ENCODE measurements at regions not wholly inside any gene's neighbourhood (a gene's known extent, or its start where the extent isn't known, plus 50 kb on each side); places are given as distances from the start of the nearest gene placed in this dataset.
"Not testable (repeated sequence)": the region's sequence is repeated elsewhere in the genome, so short reads cannot be mapped to it uniquely, and the experiment has no call there.

- FAIRE-seq, result no peak
- H3K27me3 ChIP-seq (ENCODE audit: control insufficient read depth, insufficient read depth, low read length), result no peaks in the 10 kb centered on the region
- no peaks in the 10 kb centered on the region for H3K36me3 ChIP-seq (ENCODE audit: control insufficient read depth, insufficient read depth, low read length)
- DNase-seq (ENCODE audit: low read depth), result peak; percentile 32
- TF ChIP-seq, protein P1, sequence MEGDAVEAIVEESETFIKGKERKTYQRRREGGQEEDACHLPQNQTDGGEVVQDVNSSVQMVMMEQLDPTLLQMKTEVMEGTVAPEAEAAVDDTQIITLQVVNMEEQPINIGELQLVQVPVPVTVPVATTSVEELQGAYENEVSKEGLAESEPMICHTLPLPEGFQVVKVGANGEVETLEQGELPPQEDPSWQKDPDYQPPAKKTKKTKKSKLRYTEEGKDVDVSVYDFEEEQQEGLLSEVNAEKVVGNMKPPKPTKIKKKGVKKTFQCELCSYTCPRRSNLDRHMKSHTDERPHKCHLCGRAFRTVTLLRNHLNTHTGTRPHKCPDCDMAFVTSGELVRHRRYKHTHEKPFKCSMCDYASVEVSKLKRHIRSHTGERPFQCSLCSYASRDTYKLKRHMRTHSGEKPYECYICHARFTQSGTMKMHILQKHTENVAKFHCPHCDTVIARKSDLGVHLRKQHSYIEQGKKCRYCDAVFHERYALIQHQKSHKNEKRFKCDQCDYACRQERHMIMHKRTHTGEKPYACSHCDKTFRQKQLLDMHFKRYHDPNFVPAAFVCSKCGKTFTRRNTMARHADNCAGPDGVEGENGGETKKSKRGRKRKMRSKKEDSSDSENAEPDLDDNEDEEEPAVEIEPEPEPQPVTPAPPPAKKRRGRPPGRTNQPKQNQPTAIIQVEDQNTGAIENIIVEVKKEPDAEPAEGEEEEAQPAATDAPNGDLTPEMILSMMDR (IDR thresholded peaks at IDR 0.05; ENCODE audit: insufficient read depth, low read length, severe bottlenecking), result no peak
- no peak overlapping the region for H3K4me3 ChIP-seq (ENCODE audit: low read depth, low read length)
Measured at GRCh38 chr9:97794666-97795065, 58.4 kb upstream of the FOXE1 start.

DNA sequence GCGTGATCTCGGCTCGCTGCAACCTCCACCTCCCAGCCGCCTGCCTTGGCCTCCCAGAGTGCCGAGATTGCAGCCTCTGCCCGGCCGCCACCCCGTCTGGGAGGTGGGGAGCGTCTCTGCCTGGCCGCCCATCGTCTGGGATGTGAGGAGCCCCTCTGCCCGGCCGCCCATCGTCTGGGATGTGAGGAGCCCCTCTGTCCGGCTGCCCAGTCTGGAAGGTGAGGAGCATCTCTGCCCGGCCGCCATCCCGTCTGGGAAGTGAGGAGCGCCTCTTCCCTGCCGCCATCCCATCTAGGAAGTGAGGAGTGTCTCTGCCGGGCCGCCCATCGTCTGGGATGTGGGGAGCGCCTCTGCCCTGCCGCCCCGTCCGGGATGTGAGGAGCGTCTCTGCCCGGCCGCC lies 56.9 kb upstream of the FOXE1 start:
- H3K36me3 ChIP-seq (ENCODE audit: control insufficient read depth, insufficient read depth, low read length); DNase-seq (ENCODE audit: low read depth); FAIRE-seq; H3K4me3 ChIP-seq (ENCODE audit: low read depth, low read length); H3K27me3 ChIP-seq (ENCODE audit: control insufficient read depth, insufficient read depth, low read length): not testable (repeated sequence)

DNA sequence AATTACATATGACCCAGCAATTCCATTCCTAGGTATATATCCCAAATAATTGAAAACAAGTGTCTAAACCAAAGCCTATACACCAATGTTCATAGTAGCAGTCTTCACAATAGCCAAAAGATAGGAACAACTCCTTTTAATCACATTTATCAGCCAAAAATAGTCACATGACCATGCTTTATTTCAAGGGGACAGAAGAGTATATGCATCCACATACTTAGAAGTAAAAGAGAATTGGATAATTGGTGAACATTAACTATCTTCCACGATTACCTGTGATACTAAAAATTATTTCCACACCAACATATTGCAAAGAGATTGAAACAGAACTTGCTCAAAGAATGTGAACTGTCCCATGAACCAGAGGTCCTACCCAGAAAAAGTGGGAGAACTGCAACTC lies 51.8 kb upstream of the FOXE1 start:
- DNase-seq (ENCODE audit: low read depth) (no peak), FAIRE-seq (no peak)
- Histone ChIP-seq H3K36me3 (ENCODE audit: control insufficient read depth, insufficient read depth, low read length) (no peaks in the 10 kb centered on the region), H3K4me3 (ENCODE audit: low read depth, low read length) (no peak overlapping the region), H3K27me3 (ENCODE audit: control insufficient read depth, insufficient read depth, low read length) (no peaks in the 10 kb centered on the region)
- TF ChIP-seq, protein P1 (IDR thresholded peaks at IDR 0.05; ENCODE audit: insufficient read depth, low read length, severe bottlenecking), result no peak

DNA sequence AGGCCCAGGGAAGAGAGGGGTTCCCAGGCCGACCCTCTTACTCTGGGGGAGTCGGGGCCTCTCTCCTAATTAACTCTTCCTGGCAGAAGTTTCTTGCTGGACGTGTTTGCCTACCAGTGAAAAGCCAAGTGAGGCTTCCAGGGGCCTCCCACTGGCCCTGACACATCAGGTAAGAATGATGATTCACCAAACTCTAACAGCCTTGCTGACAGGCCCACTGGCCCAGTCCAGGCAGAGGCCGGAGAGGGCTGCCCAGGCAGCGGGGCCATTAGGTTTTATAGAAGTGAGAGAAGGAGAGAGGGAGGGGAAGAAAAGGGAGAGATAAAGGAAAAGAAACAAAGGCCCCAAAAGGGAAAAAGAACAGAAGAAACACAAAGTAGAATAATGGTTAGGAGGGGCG lies 50.8 kb upstream of the FOXE1 start:
- FAIRE-seq, result no peak

GRCh38 chr9:97803167-97804058 lies 49.6 kb upstream of the FOXE1 start:
- TF ChIP-seq, protein P1 (IDR thresholded peaks at IDR 0.05; ENCODE audit: insufficient read depth, low read length, severe bottlenecking), result no peak
- peak overlapping the region; percentile 38 for H3K4me3 ChIP-seq (ENCODE audit: low read depth, low read length)
- FAIRE-seq (no peak), DNase-seq (ENCODE audit: low read depth) (peak; percentile 60)
- no peaks in the 10 kb centered on the region for H3K36me3 ChIP-seq (ENCODE audit: control insufficient read depth, insufficient read depth, low read length)
- H3K27me3 ChIP-seq (ENCODE audit: control insufficient read depth, insufficient read depth, low read length), result no peaks in the 10 kb centered on the region

More for the DNA sequence above, 50.8 kb upstream of the FOXE1 start:
- Histone ChIP-seq H3K36me3 (ENCODE audit: control insufficient read depth, insufficient read depth, low read length) (no peaks in the 10 kb centered on the region), H3K4me3 (ENCODE audit: low read depth, low read length) (no peak overlapping the region), H3K27me3 (ENCODE audit: control insufficient read depth, insufficient read depth, low read length) (no peaks in the 10 kb centered on the region)
- peak; percentile 92 for DNase-seq (ENCODE audit: low read depth)
- TF ChIP-seq, protein P1 (IDR thresholded peaks at IDR 0.05; ENCODE audit: insufficient read depth, low read length, severe bottlenecking), result no peak
